BJ (cell line): ENCODE measurements at regions not wholly inside any gene's neighbourhood (a gene's known extent, or its start where the extent isn't known, plus 50 kb on each side); places are given as distances from the start of the nearest gene placed in this dataset.

Source experiments
- CTCF ChIA-PET: fragments of 350-600 bp; formaldehyde crosslinking; extraction: SDS; loops from one replicate; lab custom pipeline; 2021; ENCODE audit warnings: antibody characterized with exemption, inconsistent platforms; lab: Yijun Ruan, JAX
- POLR2A ChIA-PET: fragments of 300-600 bp; sonication (Branson Sonifier 250); formaldehyde crosslinking; extraction: SDS; loops from one replicate; lab custom pipeline; 2021; ENCODE audit warnings: antibody characterized with exemption; lab: Charles Lee
- DNase-seq: peaks from one replicate; pipeline ENCODE4 v3.0.0-alpha.2; 2011; ENCODE audit warnings: low read depth
- H3K27me3 ChIP-seq: 2 replicates; pipeline ENCODE4 v1.6.0; 2011; ENCODE audit warnings: low read length; ENCODE audit not compliant: control insufficient read depth, insufficient read depth
- H3K36me3 ChIP-seq: 2 replicates; pipeline ENCODE4 v1.5.1; 2011; ENCODE audit warnings: low read length; ENCODE audit not compliant: control insufficient read depth, insufficient read depth
- H3K4me3 ChIP-seq: 2 replicates; pipeline ENCODE4 v1.5.1; 2011; ENCODE audit warnings: low read depth, mild to moderate bottlenecking, control low read depth, low read length
- CTCF ChIP-seq: IDR thresholded peaks from 2 replicates; pipeline ENCODE4 v1.5.1; 2011; ENCODE audit warnings: low read depth, mild to moderate bottlenecking, control low read depth, inconsistent platforms, low read length, moderate library complexity; ENCODE audit not compliant: insufficient read depth

DNA sequence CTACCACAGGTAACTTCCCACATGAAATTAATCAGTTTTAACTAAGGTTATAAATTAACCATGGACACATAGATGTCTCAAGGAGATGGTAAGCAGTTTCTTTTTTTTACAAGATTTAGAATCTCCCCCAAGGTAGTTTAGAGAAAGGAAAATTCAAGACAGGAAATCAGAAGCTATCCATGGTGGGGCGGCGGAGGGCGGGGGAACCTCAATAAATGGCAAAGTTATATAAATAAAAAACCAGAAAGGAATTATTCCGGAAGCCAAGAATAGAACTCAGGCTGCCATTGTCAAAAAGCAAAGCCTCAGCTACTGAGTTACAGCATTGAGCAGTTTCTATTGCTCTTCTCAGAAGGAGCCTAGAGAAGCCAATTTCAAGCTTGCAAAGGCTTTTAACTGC, 172.1 kb upstream of the SMAD3 start:
- no peak for TF ChIP-seq CTCF
- CTCF ChIA-PET: interaction anchor here (1.5 kb wide), 1 partner anchor 10 kb away, joined by 3 read pairs; no protein-coding TSS in a partner anchor
- Histone ChIP-seq H3K27me3 (no peaks in the 10 kb centered on the region), H3K4me3 (no peak overlapping the region), H3K36me3 (no peaks in the 10 kb centered on the region)
- POLR2A ChIA-PET: no interaction called here
- DNase-seq: no peak

DNA sequence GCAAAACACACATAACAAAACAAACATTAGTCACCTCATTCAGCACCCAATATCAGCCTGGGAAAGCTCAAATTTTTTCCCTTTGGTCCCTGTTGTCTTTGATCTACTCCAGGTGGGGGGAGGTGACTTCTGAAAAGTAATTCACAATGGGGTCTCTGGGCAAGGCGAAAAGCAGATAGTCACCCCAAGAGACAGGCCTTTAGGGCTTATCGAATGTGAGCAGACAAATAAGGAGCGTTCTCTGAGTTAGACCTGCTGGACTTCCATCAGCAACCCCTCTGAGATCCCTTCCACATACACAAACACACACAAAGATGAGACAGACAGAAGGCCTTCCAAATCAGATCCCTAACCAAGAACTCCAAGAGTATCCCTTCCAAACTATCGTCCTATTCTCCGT, 171.0 kb upstream of the SMAD3 start:
- Histone ChIP-seq H3K27me3 (no peaks in the 10 kb centered on the region), H3K4me3 (no peak overlapping the region), H3K36me3 (no peaks in the 10 kb centered on the region)
- ChIA-PET CTCF (no interaction called here), POLR2A (no interaction called here)
- DNase-seq: no peak
- TF ChIP-seq CTCF: no peak

GRCh38 chr15:66894986-66895780, 170.2 kb upstream of the SMAD3 start:
- no peaks in the 10 kb centered on the region for H3K27me3 ChIP-seq
- no peak for TF ChIP-seq CTCF
- DNase-seq: no peak
- H3K36me3 ChIP-seq: no peaks in the 10 kb centered on the region
- POLR2A ChIA-PET: no interaction called here
- H3K4me3 ChIP-seq: no peak overlapping the region
- CTCF ChIA-PET: interaction anchor here (1.6 kb wide), 1 partner anchor 43 kb away, joined by 5 read pairs; no protein-coding TSS in a partner anchor

GRCh38 chr15:66895794-66896453, 169.5 kb upstream of the SMAD3 start:
- H3K4me3 ChIP-seq: no peak overlapping the region
- ChIA-PET CTCF (interaction anchor here (0.9 to 1.6 kb wide), 2 partner anchors 13 to 44 kb away, joined by 4 to 5 read pairs; no protein-coding TSS in a partner anchor), POLR2A (no interaction called here)
- no peaks in the 10 kb centered on the region for H3K27me3 ChIP-seq
- TF ChIP-seq CTCF: no peak
- no peaks in the 10 kb centered on the region for H3K36me3 ChIP-seq
- no peak for DNase-seq

DNA sequence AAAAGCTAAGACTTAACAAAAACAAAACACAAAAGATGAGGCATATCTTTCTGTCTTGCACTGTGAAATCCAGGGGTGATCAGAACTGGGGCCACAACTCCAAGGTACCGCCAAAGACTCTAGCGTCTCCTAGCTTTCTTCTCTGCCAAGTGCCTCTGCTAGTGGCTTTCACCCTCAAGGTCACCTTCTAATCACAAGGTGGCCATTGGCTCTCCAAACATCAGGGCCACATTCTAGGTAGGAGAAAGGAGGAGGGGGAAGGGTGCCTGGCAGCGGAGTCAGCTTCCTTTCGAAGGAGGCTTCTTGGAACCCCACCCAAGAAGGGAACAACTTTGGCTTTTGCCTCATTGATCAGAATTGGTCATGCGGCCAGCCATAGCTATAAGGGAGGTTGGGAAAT, 168.8 kb upstream of the SMAD3 start:
- no peak for TF ChIP-seq CTCF
- Histone ChIP-seq H3K4me3 (no peak overlapping the region), H3K36me3 (no peaks in the 10 kb centered on the region), H3K27me3 (no peaks in the 10 kb centered on the region)
- POLR2A ChIA-PET: no interaction called here
- no peak for DNase-seq
- CTCF ChIA-PET: interaction anchor here (0.8 to 1.6 kb wide), 3 partner anchors 13 to 45 kb away, joined by 3 to 5 read pairs (median 4); no protein-coding TSS in a partner anchor
